ENCODE measurements at regions not wholly inside any gene's neighbourhood (a gene's known extent, or its start where the extent isn't known, plus 50 kb on each side); places are given as distances from the start of the nearest gene placed in this dataset.

GRCh38 chr12:34311337-34311736 is 289.0 kb downstream of the ALG10 start:
- DNase-seq (ENCODE audit: low read depth): no peak
- no peak overlapping the region for H3K4me3 ChIP-seq (ENCODE audit: low read depth, low read length)
- TF ChIP-seq MYC (IDR thresholded peaks at IDR 0.05; ENCODE audit: low read depth, low read length): no peak
- TF ChIP-seq, protein P1, sequence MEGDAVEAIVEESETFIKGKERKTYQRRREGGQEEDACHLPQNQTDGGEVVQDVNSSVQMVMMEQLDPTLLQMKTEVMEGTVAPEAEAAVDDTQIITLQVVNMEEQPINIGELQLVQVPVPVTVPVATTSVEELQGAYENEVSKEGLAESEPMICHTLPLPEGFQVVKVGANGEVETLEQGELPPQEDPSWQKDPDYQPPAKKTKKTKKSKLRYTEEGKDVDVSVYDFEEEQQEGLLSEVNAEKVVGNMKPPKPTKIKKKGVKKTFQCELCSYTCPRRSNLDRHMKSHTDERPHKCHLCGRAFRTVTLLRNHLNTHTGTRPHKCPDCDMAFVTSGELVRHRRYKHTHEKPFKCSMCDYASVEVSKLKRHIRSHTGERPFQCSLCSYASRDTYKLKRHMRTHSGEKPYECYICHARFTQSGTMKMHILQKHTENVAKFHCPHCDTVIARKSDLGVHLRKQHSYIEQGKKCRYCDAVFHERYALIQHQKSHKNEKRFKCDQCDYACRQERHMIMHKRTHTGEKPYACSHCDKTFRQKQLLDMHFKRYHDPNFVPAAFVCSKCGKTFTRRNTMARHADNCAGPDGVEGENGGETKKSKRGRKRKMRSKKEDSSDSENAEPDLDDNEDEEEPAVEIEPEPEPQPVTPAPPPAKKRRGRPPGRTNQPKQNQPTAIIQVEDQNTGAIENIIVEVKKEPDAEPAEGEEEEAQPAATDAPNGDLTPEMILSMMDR (IDR thresholded peaks at IDR 0.05; ENCODE audit: low read depth, low read length): no peak
- TF ChIP-seq, protein P2, sequence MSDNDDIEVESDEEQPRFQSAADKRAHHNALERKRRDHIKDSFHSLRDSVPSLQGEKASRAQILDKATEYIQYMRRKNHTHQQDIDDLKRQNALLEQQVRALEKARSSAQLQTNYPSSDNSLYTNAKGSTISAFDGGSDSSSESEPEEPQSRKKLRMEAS (IDR thresholded peaks at IDR 0.05; ENCODE audit: low read depth, low read length): no peak
- TF ChIP-seq POLR2A (IDR thresholded peaks at IDR 0.05; ENCODE audit: extremely low read depth, insufficient read length): no peak

GRCh38 chr12:34327671-34328070 is 305.4 kb downstream of the ALG10 start:
- no peak for TF ChIP-seq MYC (IDR thresholded peaks at IDR 0.05; ENCODE audit: low read depth, low read length)
- TF ChIP-seq, protein P2 (IDR thresholded peaks at IDR 0.05; ENCODE audit: low read depth, low read length): no peak
- no peak for TF ChIP-seq POLR2A (IDR thresholded peaks at IDR 0.05; ENCODE audit: extremely low read depth, insufficient read length)
- TF ChIP-seq, protein P1 (IDR thresholded peaks at IDR 0.05; ENCODE audit: low read depth, low read length): no peak
- no peak overlapping the region for H3K4me3 ChIP-seq (ENCODE audit: low read depth, low read length)
- no peak for DNase-seq (ENCODE audit: low read depth)

DNA sequence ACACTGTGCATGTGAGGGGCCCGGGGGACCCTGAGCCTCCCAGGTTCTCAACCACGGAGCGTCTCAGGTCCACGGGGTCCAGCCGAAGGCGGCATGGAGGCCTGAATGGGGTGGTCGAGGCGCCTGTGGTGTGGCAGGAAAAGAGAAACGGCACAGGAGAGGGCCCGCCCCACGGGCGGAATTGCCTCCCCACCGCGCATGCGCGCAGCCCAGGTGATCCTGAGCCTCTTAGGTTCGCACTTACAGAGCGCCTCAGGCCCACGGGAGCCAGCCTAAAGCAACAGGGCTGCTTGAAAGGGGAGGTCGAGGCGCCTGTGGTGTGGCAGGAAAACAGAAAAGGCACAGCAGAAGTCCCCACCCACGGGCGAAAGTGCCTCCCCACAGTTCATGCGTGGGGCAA is 311.0 kb downstream of the ALG10 start:
- no peak overlapping the region for H3K4me3 ChIP-seq (ENCODE audit: low read depth, low read length)
- no peak for TF ChIP-seq MYC (IDR thresholded peaks at IDR 0.05; ENCODE audit: low read depth, low read length)
- TF ChIP-seq, protein P2 (IDR thresholded peaks at IDR 0.05; ENCODE audit: low read depth, low read length): no peak
- no peak for TF ChIP-seq POLR2A (IDR thresholded peaks at IDR 0.05; ENCODE audit: extremely low read depth, insufficient read length)
- TF ChIP-seq, protein P1 (IDR thresholded peaks at IDR 0.05; ENCODE audit: low read depth, low read length): no peak
- no peak for DNase-seq (ENCODE audit: low read depth)

GRCh38 chr12:34334538-34334937 is 312.2 kb downstream of the ALG10 start:
- no peak for DNase-seq (ENCODE audit: low read depth)
- H3K4me3 ChIP-seq (ENCODE audit: low read depth, low read length): no peak overlapping the region

GRCh38 chr12:34334953-34335743 is 312.9 kb downstream of the ALG10 start:
- no peak overlapping the region for H3K4me3 ChIP-seq (ENCODE audit: low read depth, low read length)
- no peak for DNase-seq (ENCODE audit: low read depth)
- TF ChIP-seq POLR2A (IDR thresholded peaks at IDR 0.05; ENCODE audit: extremely low read depth, insufficient read length): no peak
- TF ChIP-seq, protein P1 (IDR thresholded peaks at IDR 0.05; ENCODE audit: low read depth, low read length): no peak
- TF ChIP-seq, protein P2 (IDR thresholded peaks at IDR 0.05; ENCODE audit: low read depth, low read length): no peak
- no peak for TF ChIP-seq MYC (IDR thresholded peaks at IDR 0.05; ENCODE audit: low read depth, low read length)

More at GRCh38 chr12:34334538-34334937, 312.2 kb downstream of the ALG10 start:
- TF ChIP-seq POLR2A (IDR thresholded peaks at IDR 0.05; ENCODE audit: extremely low read depth, insufficient read length): no peak
- TF ChIP-seq, protein P2 (IDR thresholded peaks at IDR 0.05; ENCODE audit: low read depth, low read length): no peak
- no peak for TF ChIP-seq MYC (IDR thresholded peaks at IDR 0.05; ENCODE audit: low read depth, low read length)
- TF ChIP-seq, protein P1 (IDR thresholded peaks at IDR 0.05; ENCODE audit: low read depth, low read length): no peak
